ENCODE measurements at regions not wholly inside any gene's neighbourhood (a gene's known extent, or its start where the extent isn't known, plus 50 kb on each side); places are given as distances from the start of the nearest gene placed in this dataset.

- whole genome bisulfite sequencing (ENCODE audit: missing lambda C conversion rate): 80% methylated on average over 2 of the region's 2 CpGs
- Histone ChIP-seq H3K9me3 (no peaks in the 10 kb centered on the region), H3K4me2 (no peak overlapping the region), H3K4me1 (no peaks in the 10 kb centered on the region), H3K4me3 (no peak overlapping the region), H3K27ac (no peak overlapping the region)
- DNase-seq (ENCODE audit: low read depth in 1 of 2, low spot score in 1 of 2): no peak
- ChIA-PET POLR2A (no interaction called here), CTCF (no interaction called here)
- ATAC-seq: no peak
- TF ChIP-seq RFX5 (IDR thresholded peaks at IDR 0.05) (no peak), NFE2L2 (conservative IDR thresholded peaks at IDR 0.05; ENCODE audit: low read length) (no peak), RARB (CRISPR knock-in tag; IDR thresholded peaks at IDR 0.05) (no peak), RAD21 (conservative IDR thresholded peaks at IDR 0.05 in 1 of 2, IDR thresholded peaks at IDR 0.05 in 1 of 2) (no peak), HOXA7 (CRISPR knock-in tag; IDR thresholded peaks at IDR 0.05) (no peak), ZFP36 (IDR thresholded peaks at IDR 0.05; ENCODE audit: borderline replicate concordance, partially characterized antibody) (no peak), POLR2A (IDR thresholded peaks at IDR 0.05; ENCODE audit: low read length) (no peak), RCOR1 (IDR thresholded peaks at IDR 0.05; ENCODE audit: low read depth, low read length) (no peak), JUNB (IDR thresholded peaks at IDR 0.05) (no peak), CHD4 (IDR thresholded peaks at IDR 0.05; ENCODE audit: borderline replicate concordance) (no peak)
- no peak for FAIRE-seq
Observed at GRCh38 chr6:112761740-112762139, 414.6 kb downstream of the RFPL4B start.

GRCh38 chr6:112764377-112764776 is 417.2 kb downstream of the RFPL4B start:
- whole genome bisulfite sequencing (ENCODE audit: missing lambda C conversion rate): 30% methylated on average over 1 of the region's 2 CpGs
- no peak overlapping the region for H3K4me3 ChIP-seq
- CTCF ChIA-PET: no interaction called here

GRCh38 chr6:112770308-112770707 is 423.2 kb downstream of the RFPL4B start:
- DNase-seq (ENCODE audit: low read depth in 1 of 2, low spot score in 1 of 2): no peak
- 18% methylated on average over 2 of the region's 2 CpGs for WGBS (ENCODE audit: missing lambda C conversion rate)
- Histone ChIP-seq H3K27ac (no peak overlapping the region), H3K9me3 (0 out of 3 replicates have a peak, but pooled peaks cover 5% of the 10 kb centered on the region), H3K4me3 (no peak overlapping the region), H3K4me1 (no peaks in the 10 kb centered on the region), H3K4me2 (no peak overlapping the region)
- no peak for FAIRE-seq
- CTCF ChIA-PET: no interaction called here
- no peak for ATAC-seq
- POLR2A ChIA-PET: no interaction called here
- TF ChIP-seq FOSB (CRISPR knock-in tag; IDR thresholded peaks at IDR 0.05) (no peak), JUNB (IDR thresholded peaks at IDR 0.05) (no peak), E2F6 (IDR thresholded peaks at IDR 0.05; ENCODE audit: borderline replicate concordance, low read depth) (no peak), ZFP36 (IDR thresholded peaks at IDR 0.05; ENCODE audit: borderline replicate concordance, partially characterized antibody) (no peak), RAD21 (conservative IDR thresholded peaks at IDR 0.05 in 1 of 2, IDR thresholded peaks at IDR 0.05 in 1 of 2) (no peak), RNF2 (IDR thresholded peaks at IDR 0.05; ENCODE audit: borderline replicate concordance, low read depth) (no peak), POLR2A (IDR thresholded peaks at IDR 0.05; ENCODE audit: low read length) (no peak), KDM5A (IDR thresholded peaks at IDR 0.05) (no peak), RCOR1 (IDR thresholded peaks at IDR 0.05; ENCODE audit: low read depth, low read length) (no peak), USF2 (IDR thresholded peaks at IDR 0.05) (no peak), KDM1A (IDR thresholded peaks at IDR 0.05; ENCODE audit: low read depth) (no peak), BCL3 (IDR thresholded peaks at IDR 0.05) (no peak), BHLHE40 (IDR thresholded peaks at IDR 0.05; ENCODE audit: low read depth, low read length) (no peak), CHD4 (IDR thresholded peaks at IDR 0.05; ENCODE audit: borderline replicate concordance) (no peak), MYC (IDR thresholded peaks at IDR 0.05; ENCODE audit: borderline replicate concordance, low read length) (no peak)

More at GRCh38 chr6:112764377-112764776, 417.2 kb downstream of the RFPL4B start:
- POLR2A ChIA-PET: no interaction called here
- Histone ChIP-seq H3K4me2 (no peak overlapping the region), H3K9me3 (0 out of 3 replicates have a peak, but pooled peaks cover 5% of the 10 kb centered on the region), H3K27ac (no peak overlapping the region), H3K4me1 (no peaks in the 10 kb centered on the region)
- FAIRE-seq (no peak), ATAC-seq (no peak), DNase-seq (ENCODE audit: low read depth in 1 of 2, low spot score in 1 of 2) (no peak)
- no peak for TF ChIP-seq HEYL (CRISPR knock-in tag; IDR thresholded peaks at IDR 0.05)
- TF ChIP-seq PBX3 (IDR thresholded peaks at IDR 0.05): no peak
- TF ChIP-seq HDAC2 (IDR thresholded peaks at IDR 0.05): no peak
- TF ChIP-seq CEBPB (IDR thresholded peaks at IDR 0.05): no peak
- TF ChIP-seq EHF (CRISPR knock-in tag; IDR thresholded peaks at IDR 0.05): no peak
- TF ChIP-seq CHD2 (IDR thresholded peaks at IDR 0.05; ENCODE audit: low read length, partially characterized antibody): no peak
- no peak for TF ChIP-seq TP53 (CRISPR knock-in tag; IDR thresholded peaks at IDR 0.05)
- TF ChIP-seq POLR2A (IDR thresholded peaks at IDR 0.05; ENCODE audit: low read length): no peak
- TF ChIP-seq KDM1A (IDR thresholded peaks at IDR 0.05; ENCODE audit: low read depth): no peak
- TF ChIP-seq PHF8 (IDR thresholded peaks at IDR 0.05; ENCODE audit: borderline replicate concordance, low read depth): no peak
- no peak for TF ChIP-seq SREBF2 (IDR thresholded peaks at IDR 0.05)

Data from A549 (cell line).